ENCODE measurements at regions not wholly inside any gene's neighbourhood (a gene's known extent, or its start where the extent isn't known, plus 50 kb on each side); places are given as distances from the start of the nearest gene placed in this dataset.

DNA sequence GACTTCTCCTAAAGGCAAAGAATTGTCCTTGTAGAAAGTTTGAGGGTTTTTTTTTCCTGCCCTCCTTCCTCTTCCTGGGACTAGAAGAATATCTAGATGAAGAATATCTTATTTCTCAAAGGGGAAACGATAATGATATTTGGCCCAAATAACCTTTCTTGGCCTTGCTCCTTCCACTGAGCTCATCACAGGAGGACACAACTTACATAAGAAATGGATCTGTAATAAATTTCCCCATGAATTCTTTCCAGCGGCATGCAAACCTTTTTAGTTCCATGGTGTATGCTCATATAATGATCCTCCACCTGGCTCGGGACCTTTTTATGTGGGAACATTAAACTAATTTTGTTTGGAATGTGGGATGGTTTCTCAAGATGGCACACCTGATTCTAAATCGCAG lies 304.4 kb downstream of the DMRT2 start:
- Mint-ChIP-seq H3K9me3 (peaks cover 37% of the 10 kb centered on the region), H3K4me1 (ENCODE audit: low read depth) (no peaks in the 10 kb centered on the region), H3K36me3 (ENCODE audit: low read depth) (no peaks in the 10 kb centered on the region), H3K27ac (no peak overlapping the region), H3K4me3 (no peak overlapping the region), H3K27me3 (ENCODE audit: insufficient read depth) (no peaks in the 10 kb centered on the region; the same call in 1 of the 2 replicates)
- TF ChIP-seq, protein P1, sequence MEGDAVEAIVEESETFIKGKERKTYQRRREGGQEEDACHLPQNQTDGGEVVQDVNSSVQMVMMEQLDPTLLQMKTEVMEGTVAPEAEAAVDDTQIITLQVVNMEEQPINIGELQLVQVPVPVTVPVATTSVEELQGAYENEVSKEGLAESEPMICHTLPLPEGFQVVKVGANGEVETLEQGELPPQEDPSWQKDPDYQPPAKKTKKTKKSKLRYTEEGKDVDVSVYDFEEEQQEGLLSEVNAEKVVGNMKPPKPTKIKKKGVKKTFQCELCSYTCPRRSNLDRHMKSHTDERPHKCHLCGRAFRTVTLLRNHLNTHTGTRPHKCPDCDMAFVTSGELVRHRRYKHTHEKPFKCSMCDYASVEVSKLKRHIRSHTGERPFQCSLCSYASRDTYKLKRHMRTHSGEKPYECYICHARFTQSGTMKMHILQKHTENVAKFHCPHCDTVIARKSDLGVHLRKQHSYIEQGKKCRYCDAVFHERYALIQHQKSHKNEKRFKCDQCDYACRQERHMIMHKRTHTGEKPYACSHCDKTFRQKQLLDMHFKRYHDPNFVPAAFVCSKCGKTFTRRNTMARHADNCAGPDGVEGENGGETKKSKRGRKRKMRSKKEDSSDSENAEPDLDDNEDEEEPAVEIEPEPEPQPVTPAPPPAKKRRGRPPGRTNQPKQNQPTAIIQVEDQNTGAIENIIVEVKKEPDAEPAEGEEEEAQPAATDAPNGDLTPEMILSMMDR (IDR thresholded peaks at IDR 0.05) = no peak
- DNase-seq = no peak

DNA sequence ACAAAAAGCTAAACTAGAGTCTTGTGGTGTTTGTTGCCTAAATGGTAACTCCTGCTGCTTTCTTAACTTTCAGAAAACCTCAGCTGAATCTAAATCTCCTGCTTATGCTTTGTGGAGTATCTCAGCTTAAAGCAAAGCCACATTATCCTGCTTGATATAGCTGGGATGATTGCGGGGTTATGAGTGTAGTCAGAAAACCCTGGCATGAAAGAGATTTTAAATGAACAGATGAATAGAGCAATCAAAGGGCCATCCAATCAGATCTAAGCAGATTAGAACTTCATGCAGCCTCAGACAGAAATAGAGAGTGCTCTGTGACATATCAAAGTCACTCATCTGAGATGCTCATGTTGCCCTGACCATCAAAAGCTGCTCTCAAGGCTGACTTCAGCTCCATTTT lies 305.5 kb downstream of the DMRT2 start:
- Mint-ChIP-seq H3K36me3 (ENCODE audit: low read depth) (no peaks in the 10 kb centered on the region), H3K4me3 (no peak overlapping the region), H3K4me1 (ENCODE audit: low read depth) (no peaks in the 10 kb centered on the region), H3K27ac (no peak overlapping the region), H3K9me3 (peaks cover 37% of the 10 kb centered on the region), H3K27me3 (ENCODE audit: insufficient read depth) (no peaks in the 10 kb centered on the region; the same call in 1 of the 2 replicates)
- TF ChIP-seq, protein P1 (IDR thresholded peaks at IDR 0.05) = no peak
- no peak for DNase-seq

DNA sequence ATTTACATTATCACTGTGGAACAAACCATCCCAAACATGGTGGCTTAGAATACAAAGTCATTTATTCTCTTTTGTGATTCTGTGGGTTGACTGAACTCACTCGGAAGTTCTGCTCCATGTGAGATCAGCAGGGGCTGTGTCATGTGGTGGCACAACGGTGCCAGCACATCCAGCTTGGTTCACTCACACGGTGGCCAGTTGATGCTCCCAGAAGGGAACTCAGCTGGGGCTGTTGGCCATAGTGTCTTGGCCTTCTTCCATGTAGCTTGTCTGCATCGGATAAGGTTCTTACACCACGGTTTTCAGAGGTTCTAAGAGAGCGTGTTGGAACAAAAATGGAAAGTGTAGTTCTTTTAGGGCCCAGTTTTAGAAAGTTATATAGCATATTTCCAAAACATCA lies 312.7 kb downstream of the DMRT2 start:
- Mint-ChIP-seq H3K27ac (no peak overlapping the region), H3K4me1 (ENCODE audit: low read depth) (no peaks in the 10 kb centered on the region), H3K36me3 (ENCODE audit: low read depth) (no peaks in the 10 kb centered on the region), H3K27me3 (ENCODE audit: insufficient read depth) (no peaks in the 10 kb centered on the region), H3K9me3 (peaks cover 16% of the 10 kb centered on the region), H3K4me3 (no peak overlapping the region)
- DNase-seq = no peak
- TF ChIP-seq, protein P1 (IDR thresholded peaks at IDR 0.05) = no peak

DNA sequence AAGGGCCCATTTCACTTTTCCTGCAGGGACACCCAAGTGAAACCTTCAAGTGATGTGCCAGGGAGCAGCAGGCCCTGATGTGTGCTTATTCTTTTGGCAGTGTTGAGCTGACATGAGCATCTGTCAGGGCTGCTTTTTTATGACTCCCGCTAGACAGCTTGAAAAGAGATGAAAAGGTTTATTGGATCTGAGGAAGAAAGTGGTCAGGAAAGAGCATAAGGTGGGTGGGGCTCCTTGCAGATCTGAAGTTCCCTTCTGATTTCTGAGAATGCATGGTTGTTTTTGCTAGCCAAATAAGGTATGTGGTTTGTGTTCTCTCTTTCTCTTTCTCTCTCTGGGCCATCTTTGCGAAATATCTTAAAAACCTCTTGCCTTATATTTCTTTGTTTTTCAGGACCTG lies 316.1 kb downstream of the DMRT2 start:
- peaks cover 16% of the 10 kb centered on the region for H3K9me3 Mint-ChIP-seq
- DNase-seq = no peak
- TF ChIP-seq, protein P1 (IDR thresholded peaks at IDR 0.05) = no peak
- no peaks in the 10 kb centered on the region for H3K27me3 Mint-ChIP-seq (ENCODE audit: insufficient read depth)
- H3K4me1 Mint-ChIP-seq (ENCODE audit: low read depth) = no peaks in the 10 kb centered on the region
- H3K4me3 Mint-ChIP-seq = no peak overlapping the region
- no peaks in the 10 kb centered on the region for H3K36me3 Mint-ChIP-seq (ENCODE audit: low read depth)
- no peak overlapping the region for H3K27ac Mint-ChIP-seq

DNA sequence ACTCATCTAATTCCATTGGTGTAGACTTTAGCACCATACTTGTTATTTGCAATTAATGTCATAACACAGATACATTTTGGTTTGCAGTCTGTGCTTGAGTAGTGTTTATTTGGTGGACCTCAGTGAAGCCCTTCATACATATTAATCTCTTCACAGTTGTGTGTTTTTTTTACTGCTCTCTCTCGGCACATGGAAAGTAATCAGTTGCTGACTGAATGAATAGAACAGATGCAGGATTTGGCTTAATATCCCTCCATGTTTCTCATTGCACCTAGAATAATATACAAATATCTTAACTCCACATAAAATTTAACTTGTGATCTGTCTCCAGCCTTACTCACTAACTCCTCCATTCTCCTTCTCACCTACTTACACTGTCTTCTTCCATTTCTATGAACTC lies 319.1 kb downstream of the DMRT2 start:
- no peaks in the 10 kb centered on the region for H3K27me3 Mint-ChIP-seq (ENCODE audit: insufficient read depth)
- H3K4me3 Mint-ChIP-seq = no peak overlapping the region
- no peak for DNase-seq
- peaks cover 4% of the 10 kb centered on the region for H3K9me3 Mint-ChIP-seq
- TF ChIP-seq, protein P1 (IDR thresholded peaks at IDR 0.05) = no peak
- H3K4me1 Mint-ChIP-seq (ENCODE audit: low read depth) = no peaks in the 10 kb centered on the region
- no peaks in the 10 kb centered on the region for H3K36me3 Mint-ChIP-seq (ENCODE audit: low read depth)
- no peak overlapping the region for H3K27ac Mint-ChIP-seq

DNA sequence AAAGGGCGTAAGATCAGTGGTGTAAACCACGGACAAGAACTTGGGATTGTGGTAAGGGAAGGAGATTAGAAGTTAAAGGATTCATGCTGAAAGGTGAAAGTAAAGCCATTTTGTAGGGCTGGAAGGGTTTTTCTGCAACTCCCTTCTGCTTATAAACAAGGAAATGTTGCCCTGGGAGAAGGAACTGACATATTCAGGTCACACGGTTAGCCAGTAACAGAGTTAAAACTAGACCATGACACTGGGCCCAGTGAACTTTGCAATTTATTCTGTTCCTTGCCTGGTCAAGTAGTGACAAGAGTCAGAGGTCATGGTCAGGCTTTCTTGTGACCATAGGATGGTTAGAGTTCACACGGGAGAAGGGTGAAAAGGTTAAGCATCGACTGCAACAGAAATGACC lies 323.3 kb downstream of the DMRT2 start:
- no peaks in the 10 kb centered on the region for H3K36me3 Mint-ChIP-seq (ENCODE audit: low read depth)
- no peak overlapping the region for H3K27ac Mint-ChIP-seq
- no peak for DNase-seq
- H3K4me3 Mint-ChIP-seq = no peak overlapping the region
- H3K4me1 Mint-ChIP-seq (ENCODE audit: low read depth) = no peaks in the 10 kb centered on the region
- H3K27me3 Mint-ChIP-seq (ENCODE audit: insufficient read depth) = no peaks in the 10 kb centered on the region
- TF ChIP-seq, protein P1 (IDR thresholded peaks at IDR 0.05) = no peak
- H3K9me3 Mint-ChIP-seq = no peaks in the 10 kb centered on the region; the same call in none of the 2 replicates
